ENCODE measurements at regions not wholly inside any gene's neighbourhood (a gene's known extent, or its start where the extent isn't known, plus 50 kb on each side); places are given as distances from the start of the nearest gene placed in this dataset.

- no peak for TF ChIP-seq RFX5 (IDR thresholded peaks at IDR 0.05; ENCODE audit: low read depth, low read length)
- TF ChIP-seq RCOR1 (conservative IDR thresholded peaks at IDR 0.05; ENCODE audit: low read depth, low read length) = no peak
- no peak for TF ChIP-seq MAX (IDR thresholded peaks at IDR 0.05; ENCODE audit: low read depth, low read length)
- TF ChIP-seq TARDBP (IDR thresholded peaks at IDR 0.05; ENCODE audit: borderline replicate concordance) = no peak
- TF ChIP-seq POLR2A (IDR thresholded peaks at IDR 0.05; ENCODE audit: low read depth, low read length) = no peak
- TF ChIP-seq NKRF (conservative IDR thresholded peaks at IDR 0.05) = no peak
- TF ChIP-seq CTCF (IDR thresholded peaks at IDR 0.05 in 2 of 3, conservative IDR thresholded peaks at IDR 0.05 in 1 of 3; ENCODE audit: control insufficient read depth in 2 of 3, extremely low read depth in 1 of 3, insufficient read depth in 1 of 3, low read depth in 3 of 3, low read length in 3 of 3) = no peak
- TF ChIP-seq YY1 (IDR thresholded peaks at IDR 0.05; ENCODE audit: low read depth, low read length) = no peak
- TF ChIP-seq POLR2AphosphoS5 (IDR thresholded peaks at IDR 0.05; ENCODE audit: low read length) = no peak
- TF ChIP-seq CEBPZ (IDR thresholded peaks at IDR 0.05; ENCODE audit: low read depth, low read length) = no peak
- TF ChIP-seq EGR1 (IDR thresholded peaks at IDR 0.05; ENCODE audit: borderline replicate concordance in 1 of 2, low read depth in 2 of 2, low read length in 2 of 2) = no peak
These were observed 116.4 kb upstream of the BEND4 start for GRCh38 chr4:42268824-42269223.
